CD4-positive, alpha-beta T cell treated with Interleukin-17A for 1 hour (primary cell): ENCODE measurements at regions not wholly inside any gene's neighbourhood (a gene's known extent, or its start where the extent isn't known, plus 50 kb on each side); places are given as distances from the start of the nearest gene placed in this dataset.

Source experiments
- DNase-seq: peaks from one replicate; pipeline ENCODE4 v3.0.0-alpha.2; 2020

DNA sequence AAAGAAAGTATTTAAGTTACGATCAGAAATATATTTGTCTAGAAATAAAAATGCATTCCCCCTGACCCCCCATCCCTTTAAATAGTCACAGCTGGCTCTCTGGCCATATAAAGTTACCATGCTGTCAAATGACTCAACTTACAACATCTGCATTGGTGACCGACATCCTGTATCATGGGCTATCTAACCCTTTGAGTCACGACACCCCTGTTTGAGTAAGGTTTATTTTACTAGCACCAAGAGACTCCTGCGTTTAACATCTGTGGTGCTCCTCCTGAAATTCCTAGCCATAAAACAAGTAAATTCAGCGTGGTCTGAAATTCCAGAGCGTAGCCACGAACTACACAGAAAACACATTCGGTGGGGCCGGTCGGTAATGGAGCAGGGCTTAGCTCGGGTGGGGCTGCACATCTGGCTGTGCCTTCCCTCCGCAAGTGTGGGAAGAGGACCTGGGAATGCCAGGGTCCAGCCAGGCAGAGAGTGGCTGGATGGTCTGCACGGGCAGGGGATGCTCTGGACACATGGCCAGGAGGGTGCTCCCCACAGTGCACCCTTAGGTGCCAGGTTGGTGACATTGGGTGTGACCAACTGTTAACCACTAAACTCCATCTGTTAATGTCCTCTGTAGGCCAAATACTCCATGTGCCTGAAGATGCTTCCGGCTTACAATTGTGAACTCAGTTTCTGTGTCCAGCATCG lies 53.0 kb upstream of the CLDN14 start:
- DNase-seq: no peak

DNA sequence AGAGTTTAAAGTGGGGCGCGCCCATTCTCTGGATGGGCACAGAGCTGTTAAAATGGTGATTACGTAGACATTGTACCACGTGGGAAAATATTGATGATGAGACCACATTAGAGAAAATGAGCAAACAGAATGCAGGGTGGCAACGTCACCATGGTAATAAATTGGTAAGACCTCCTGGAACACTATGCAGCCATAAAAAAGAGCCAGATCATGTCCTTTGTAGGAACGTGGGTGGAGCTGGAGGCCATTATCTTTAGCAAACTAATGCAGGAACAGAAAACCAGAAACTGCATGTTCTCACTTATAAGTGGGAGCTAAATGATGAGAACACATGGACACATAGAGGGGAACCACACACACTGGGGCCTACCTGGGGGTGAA lies 53.5 kb upstream of the CLDN14 start:
- DNase-seq: no peak

DNA sequence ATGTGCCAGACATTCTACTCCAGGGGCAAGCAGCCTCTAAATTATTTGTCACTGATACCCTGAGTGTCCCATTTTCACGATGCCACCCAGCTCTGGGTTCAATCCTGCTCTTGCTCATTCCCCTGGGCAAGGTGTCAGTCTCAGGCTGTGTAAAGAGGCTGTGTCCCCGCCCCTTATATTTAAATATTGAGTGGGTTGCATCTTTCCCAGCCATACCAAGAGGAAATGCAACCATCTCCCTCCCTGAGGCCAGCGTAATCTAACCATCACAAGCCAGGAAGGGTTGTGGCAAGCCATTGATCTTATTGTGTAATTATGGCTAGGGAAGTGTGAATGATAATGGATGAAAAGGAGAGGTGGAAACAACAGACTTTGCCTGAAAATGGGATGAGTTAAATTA lies 54.7 kb upstream of the CLDN14 start:
- no peak for DNase-seq

DNA sequence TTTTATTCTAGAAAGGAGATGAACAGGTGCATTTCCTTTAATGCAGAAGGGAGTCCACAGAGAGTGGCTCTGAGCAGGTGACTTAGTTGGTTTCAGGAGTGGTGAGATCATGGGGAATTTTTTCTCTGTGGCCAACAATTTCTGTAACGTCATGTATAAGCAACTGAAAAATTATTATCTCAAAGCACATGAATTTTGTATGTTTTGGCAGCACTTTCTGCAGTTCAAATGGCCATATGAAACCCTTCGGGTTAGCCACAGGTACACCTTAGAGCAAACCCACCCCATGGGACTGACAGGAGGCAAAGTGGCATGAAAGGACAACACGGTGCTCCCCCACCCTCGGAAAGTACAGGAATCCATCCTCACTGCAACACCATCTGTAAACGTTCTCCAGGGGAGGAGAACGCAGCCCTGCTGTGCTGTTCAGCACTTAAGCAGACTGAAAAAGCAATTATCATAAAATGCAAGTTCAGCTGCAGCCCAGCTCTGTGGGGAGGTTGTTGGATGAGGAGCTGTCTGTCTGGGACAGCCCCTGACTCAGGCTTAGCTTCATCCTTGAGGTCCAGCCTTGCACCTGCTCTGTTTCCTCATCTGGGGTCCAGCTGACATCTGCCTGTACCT lies 55.8 kb upstream of the CLDN14 start:
- no peak for DNase-seq

DNA sequence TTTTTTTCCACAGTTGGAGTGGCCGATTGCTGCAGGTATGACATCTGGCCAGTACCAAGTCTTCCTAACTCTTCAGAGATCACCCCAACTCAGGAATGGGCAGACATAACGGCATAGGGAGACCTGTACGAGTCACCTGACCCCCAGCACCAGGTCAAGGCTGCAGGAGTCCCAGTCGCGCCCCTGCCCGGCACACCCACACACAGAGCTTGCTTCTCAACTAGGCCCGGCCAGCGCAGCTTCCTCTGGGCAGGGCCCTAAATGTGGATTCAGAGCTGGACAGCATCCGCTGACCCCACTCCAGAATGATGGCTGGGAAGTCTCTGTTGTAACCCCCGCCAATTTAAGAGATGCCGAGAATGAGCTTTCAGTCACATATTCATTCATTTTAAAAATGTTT lies 58.8 kb upstream of the CLDN14 start:
- no peak for DNase-seq

DNA sequence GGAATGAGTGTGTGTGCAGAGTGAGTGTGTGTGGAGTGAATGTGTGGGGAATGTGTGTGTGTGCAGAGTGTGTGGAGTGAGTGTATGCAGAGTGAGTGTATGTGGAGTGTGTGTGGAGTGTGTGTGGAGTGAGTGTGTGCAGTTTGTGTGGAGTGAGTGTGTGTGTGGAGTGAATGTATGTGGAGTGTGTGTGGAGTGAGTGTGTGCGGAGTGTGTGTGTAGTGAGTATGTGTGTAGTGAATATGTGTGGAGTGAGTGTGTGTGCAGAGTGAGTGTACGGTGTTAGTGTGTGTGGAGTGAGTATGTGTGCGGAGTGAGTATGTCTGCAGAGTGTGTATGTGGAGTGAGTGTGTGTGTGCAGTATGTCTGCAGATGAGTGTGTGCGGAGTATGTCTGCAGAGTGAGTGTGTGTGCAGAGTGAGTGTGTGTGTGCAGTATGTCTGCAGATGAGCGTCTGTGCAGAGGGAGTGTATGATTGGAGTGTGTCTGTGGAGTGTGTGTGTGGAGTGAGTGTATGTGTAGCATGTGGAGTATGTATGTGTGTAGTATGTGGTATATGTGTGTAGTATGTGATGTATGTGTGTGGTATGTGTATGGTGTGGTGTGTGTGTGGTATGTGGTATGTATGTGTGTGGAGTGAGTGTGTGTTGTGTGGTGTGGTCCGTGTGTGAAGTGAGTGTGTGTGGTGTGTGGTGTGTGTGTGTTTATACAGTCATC lies 59.7 kb upstream of the CLDN14 start:
- DNase-seq: no peak

DNA sequence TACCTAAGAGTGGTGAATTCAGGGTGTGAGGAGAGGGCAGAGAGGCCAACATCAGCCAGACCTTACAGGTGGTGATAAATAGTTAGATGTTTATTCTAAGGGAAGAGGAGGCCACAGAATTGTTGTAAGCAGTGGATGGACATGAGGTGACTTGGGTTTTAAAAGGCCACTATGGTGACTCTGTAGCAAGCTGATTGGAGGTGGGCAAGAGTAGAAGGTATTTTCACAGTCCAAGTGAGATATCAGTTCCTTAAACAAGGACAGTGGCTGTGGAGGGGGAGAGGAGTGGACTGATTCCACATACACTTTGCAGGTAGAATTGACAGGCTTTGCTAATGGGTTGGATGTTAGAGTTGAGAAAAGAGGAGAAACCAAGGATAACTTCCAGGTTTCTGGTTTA lies 60.8 kb upstream of the CLDN14 start:
- DNase-seq: no peak

DNA sequence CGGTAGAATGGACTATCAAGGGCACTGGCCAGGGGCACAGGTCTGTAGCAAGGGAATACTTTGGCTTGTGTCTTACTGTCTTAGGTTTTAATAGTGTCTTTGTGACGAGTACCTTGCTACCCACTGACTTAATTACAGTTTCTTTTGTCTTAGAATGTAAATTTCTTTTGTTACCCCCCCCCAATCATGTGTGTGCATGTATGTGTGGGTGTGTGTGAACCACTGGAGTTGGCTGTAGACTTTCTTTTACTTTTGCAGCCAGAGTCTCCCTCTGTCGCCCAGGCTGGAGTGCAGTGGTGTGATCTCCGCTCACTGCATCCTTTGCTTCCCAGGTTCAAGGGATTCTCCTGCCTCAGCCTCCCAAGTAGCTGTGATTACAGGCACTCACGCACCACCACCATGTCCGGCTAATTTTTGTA lies 61.8 kb upstream of the CLDN14 start:
- DNase-seq: no peak

DNA sequence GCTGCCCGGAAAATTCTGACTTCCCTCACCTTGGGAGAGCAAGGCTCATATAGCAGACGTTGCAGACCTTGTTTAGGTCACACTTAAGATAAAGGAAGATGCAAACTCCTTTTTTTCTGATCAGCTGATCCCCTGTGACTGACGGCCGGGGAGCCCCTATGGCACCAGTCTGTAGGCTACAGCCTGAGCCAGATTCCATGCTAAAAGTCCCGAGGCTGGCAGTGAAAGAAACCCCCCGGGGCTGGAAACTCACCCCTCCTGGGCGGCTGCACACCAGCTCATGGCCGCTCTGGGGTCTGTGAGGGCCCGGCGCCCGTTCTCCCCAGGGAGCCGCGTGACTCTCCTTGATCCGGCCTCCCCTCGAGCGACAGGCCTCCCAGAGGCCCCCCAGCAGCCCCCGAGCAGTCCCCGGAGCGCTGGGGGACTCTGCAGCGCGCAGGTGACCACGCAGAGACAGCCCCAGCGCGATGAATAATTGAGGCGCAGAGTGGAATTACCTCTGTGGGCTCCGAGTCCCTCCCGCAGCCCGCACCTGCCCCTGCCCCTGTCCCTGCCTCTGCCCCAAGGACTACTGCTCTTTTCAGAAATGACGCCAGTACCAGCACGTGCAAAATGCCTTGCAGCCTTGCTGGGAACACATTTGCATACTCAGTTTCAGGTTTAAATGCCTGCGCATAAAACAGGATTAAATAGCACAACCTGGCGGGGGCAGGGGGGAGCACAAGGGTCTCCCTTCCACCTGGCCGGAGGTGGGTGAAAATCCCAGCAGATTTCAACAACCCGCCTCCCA lies 62.6 kb upstream of the CLDN14 start:
- DNase-seq: no peak

DNA sequence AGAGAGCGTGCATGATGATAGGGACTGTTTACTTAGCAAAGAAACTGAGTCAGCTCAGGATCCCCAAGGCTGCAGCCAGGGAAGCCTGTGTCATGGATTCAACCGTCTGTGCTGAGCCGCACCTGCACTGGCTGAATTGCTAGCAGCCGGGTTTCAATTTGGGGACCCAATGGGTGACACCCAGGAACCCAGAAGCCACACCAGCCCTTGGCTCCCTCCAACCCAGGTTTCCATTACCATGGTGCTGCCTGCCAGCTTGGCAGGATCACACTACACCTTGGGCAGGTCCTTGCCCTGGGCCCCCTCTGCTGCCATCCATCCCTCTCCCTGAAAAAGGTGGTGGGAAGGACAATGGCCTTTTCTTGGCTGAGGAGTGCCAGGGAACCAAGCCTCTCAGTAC lies 64.0 kb upstream of the CLDN14 start:
- no peak for DNase-seq

DNA sequence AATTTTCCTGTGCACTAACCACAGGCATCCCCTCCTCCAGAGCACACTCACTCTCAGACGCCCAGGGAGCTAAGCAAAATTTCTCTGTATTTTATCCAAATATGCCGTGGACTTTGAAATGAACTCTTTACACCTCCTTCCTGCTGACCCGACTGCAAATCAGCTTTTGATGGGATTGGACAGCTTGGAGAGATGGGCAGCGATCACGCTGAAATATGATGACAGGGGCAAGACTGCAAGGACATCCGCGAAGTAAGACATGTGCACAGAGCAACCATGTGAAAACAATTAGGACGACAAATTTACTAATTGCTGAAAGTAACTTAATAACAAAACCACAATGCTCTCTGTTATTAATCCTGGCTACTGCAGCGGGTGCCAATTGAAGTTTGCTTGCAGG lies 64.6 kb upstream of the CLDN14 start:
- DNase-seq: no peak

DNA sequence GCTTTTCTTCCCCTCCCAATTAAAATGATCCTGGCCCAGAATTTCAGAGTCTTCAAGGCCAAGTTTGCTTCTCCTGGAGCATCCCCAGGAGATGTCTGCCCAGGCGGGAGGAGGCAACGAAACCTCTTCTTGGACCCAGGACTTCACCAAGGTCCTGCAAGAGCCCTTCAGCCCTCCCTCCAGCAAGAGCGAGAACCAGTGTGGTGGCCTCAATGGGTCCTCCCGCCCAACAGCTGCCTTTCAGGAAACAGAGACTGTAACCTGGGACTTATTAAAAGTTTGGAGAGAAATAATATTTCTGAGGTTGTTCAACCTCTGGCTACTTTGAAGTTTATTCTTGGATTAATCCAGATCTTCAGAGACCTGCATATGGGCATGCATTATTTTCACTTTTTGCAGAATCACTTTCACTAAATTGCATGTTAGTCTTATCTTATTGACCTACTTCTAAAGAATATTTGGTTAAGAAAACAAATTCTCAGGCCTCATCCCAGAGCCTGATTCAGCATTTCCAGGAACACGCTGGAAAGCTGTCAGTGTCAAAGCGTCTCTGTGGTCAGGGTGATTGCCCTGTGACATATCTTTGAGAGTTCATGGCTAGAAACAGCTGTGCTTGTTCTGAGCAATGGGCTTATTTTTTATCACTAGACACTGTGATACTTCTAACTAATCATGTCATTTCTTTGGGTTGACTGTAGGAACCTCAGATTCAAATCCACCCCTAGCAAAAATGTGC lies 66.0 kb upstream of the CLDN14 start:
- no peak for DNase-seq

DNA sequence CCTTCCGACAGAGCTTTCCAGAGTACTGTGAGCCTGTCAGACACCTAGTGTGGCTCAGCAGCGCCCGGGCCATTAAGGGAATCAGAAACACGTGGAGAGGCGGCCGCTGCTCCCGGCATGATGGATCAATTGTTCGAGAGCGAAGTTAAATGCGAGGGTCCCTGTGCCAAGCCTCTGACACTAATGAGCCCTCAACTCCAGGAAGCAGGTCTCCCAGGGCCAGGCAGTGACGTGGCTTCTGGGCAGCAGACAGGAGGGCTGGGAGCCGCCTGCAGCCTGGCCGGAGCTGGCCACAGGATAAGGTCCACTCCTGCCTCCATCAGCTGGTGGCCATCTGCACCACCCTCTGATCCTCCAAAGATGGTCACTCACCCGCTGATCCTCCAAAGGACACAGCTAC lies 67.5 kb upstream of the CLDN14 start:
- DNase-seq: no peak

DNA sequence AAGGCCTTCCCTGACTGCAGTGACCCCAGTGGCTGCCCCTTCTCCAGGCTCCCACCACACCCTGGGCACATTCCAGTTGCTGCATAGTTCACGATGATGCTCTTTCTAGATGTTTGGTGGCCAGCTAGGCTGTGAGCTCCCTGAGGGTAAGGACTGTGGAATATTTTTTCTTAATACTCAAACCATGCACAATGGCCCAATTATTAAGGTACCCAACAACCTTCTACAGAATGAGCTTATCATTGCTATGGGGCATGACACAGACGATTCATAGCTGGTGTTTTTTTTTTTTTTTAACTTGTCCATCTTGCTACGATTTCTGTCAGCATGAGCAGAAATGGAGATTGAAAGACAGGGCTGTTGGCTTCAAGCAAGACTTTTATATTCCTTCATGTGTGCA lies 68.9 kb upstream of the CLDN14 start:
- no peak for DNase-seq

DNA sequence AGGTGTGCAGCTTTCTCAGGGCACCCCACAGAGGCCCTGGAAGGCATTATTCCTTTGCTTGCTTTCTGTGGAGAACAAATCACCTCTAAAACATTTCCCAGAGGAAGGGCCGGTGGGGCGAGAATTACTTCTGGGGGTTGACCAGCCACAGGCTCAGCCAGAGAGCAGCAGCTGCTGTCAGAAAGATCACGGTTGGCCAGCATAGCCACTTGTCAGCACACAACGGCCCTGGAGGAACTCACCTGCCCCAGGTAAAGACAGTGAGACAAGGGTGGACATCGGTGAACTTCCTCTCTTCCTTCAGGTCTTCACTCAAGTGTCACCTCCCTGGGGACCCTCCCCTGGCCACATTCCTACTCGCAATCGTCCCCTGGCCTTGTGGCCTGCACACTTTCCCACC lies 69.5 kb upstream of the CLDN14 start:
- DNase-seq: no peak

DNA sequence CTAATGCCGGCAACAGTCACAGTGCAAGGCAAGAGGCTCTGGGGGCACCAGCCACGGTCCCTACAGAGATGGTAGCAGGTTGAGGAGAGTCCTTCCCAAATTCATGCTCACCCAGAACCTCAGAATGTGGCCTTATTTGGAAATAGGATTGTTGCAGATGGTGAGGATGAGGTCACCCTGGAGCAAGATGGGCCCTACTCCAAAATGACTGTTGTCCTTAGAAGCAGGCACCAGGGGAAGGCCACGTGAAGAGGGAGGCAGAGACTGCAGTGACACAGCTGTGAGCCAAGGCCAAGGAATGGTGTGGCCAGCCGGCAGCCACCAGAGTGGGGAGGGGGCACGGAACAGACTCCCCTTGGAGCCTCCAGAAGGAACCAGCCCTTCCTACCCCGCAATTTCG lies 70.8 kb upstream of the CLDN14 start:
- no peak for DNase-seq

DNA sequence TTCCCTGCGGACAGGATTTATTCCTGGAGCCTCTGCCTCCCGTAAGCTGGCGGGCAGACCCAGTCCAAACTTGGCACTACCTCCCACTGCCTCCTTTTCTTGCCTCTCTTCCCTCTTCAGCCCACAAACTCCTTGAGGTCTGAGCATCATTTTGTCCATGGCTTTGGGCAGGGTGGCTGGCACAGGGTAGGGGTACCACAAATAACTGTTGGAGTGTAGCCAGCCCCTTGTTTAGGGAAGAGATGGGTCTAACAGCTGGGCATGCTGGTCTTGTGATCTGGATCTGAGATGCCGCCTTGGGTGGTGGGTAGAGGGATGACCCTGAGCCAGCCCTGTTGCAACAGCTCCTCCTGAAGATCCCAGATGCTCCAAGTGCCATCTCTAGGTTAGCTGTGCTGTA lies 71.4 kb upstream of the CLDN14 start:
- DNase-seq: no peak

DNA sequence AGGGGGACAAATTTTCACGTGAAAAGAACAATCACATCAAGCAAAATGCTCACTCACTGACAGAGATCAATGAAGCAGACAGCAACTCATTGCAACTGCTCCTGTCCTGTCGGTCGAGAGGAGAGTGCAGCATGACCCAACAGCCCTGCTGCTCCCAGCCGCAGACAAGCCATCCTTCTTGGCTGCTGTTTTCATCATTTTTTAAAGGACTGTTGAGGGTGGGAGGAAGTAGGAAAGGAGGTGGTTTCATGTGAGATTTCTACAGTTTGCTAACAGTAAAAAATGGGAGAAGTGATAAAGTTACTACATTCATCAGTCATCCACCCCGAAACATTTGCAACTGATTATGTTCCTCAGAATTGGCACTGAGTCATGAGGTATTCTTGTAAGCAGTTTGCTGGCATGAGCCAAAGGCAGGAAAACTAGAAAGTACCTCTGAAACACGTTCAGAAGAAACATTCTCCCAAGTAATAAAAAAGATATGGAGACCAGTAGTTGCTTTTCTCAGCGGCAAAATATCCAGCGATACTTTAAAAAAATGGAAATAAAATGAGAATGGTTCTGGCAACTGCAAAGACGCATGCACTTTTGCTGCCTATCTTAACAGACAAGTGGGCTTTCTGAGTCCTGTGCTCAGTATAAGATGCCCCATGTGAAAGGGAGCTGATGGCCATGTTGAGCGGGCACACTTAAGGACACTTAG lies 72.0 kb upstream of the CLDN14 start:
- no peak for DNase-seq

DNA sequence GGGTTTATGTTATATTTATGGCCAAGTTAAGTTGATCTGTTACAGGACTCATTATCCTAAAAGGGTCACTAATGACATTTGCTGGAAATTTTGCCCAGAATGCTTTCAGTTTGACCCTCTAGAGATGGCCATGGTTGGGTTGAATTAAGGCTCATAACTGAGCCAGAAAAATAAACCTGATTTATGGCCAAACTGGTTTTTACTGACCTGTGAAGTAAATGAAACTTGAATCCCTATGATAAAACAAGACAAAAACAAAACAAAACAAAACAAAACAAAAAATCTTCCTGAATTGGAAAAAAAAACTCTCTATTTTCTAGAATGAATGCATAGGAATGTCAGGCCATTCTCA lies 72.5 kb upstream of the CLDN14 start:
- no peak for DNase-seq

DNA sequence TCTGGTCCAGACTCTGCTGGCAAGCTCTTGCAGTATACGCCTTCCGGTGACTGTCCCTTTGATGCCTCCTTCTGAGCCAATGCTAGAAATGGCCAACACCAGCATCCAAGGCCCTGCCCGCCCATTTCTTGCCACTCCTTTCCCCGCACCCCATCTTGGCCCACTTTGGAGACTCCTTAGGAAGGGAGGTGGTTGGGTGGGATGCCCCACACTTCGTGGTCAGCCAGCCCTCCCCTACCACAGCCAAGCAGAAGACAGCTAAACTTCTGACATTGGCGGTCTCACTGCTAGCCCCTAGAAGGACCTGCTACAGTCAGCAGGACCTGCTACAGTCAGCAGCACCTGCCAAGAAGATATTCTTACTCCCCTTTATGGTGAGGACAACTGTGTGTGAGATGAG lies 73.5 kb upstream of the CLDN14 start:
- DNase-seq: no peak

DNA sequence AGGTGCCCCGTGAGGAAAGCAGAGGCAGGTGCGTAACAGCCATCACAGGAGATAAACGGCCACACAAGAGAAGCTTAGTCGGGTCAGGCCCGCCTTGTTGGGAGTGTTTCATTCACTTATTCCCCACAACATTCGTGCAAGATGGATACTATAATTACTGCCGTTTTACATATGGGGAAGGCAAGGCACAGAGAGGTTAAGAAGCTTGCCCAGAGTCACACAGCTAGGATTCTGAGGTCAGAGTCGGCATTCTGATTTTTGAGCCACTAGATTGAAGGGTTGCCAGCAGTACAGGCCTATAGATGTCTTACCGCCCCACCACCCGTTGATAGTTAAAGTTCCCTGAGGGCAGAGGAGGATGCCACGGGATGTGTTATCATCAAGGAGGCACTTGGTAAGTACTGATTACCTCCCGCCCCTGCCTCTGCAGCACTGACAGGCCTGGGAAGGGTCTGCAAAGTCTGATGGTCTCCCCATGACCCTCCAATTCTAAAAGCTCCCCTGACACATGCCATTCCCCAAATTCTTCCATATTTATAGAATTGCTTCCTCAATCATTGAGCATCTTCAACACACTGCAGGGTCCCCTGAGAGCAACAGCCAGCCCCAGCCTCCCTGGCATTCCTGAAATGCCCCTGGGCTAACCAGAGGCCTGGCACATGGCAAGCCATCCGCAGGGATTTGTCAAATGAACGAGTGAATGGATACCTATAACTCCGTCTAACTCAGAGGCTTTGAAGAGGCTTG lies 74.7 kb upstream of the CLDN14 start:
- DNase-seq: no peak
